HCT116 (cell line): ENCODE measurements at regions not wholly inside any gene's neighbourhood (a gene's known extent, or its start where the extent isn't known, plus 50 kb on each side); places are given as distances from the start of the nearest gene placed in this dataset.
A peak's percentile ranks its signal among the peaks of the same experiment; 100 is the strongest.

Experiments
- ATAC-seq: fragments of 200-7000 bp; cut with Tn5 transposase; 2 replicates; pipeline ENCODE4 v1.9.1; 2020; ENCODE audit warnings: mild to moderate bottlenecking, moderate library complexity
- BruUV-seq: library from RNA; stranded (reverse); fragments of 400-500 nt; replicated peaks from 2 replicates; lab custom pipeline; 2021; lab: Mats Ljungman, UMichigan
- CTCF ChIA-PET: fragments of 300-600 bp; sonication (Branson Sonifier 250); formaldehyde crosslinking; loops from one replicate; lab custom pipeline; 2021; ENCODE audit warnings: antibody characterized with exemption; lab: Charles Lee
- POLR2A ChIA-PET: fragments of 300-600, 350-600 bp; sonication (Branson Sonifier 250); formaldehyde crosslinking; loops from one replicate; lab custom pipeline; 2021; ENCODE audit warnings: antibody characterized with exemption; lab: Charles Lee
- RAD21 ChIA-PET, 2 experiments: fragments of 300-600 bp; sonication (Branson Sonifier 250); formaldehyde crosslinking; loops; one replicate each; lab custom pipeline; 2023; ENCODE audit warnings: low total read pairs in 2 of 2; ENCODE audit not compliant: uncharacterized antibody in 2 of 2, unreplicated experiment in 2 of 2, low non-redundant PET in 1 of 2; lab: Charles Lee
- DNase-seq: peaks from one replicate; pipeline ENCODE4 v3.0.0-alpha.2; 2010; ENCODE audit warnings: low read depth, low spot score
- H2AFZ ChIP-seq: fragments of 200-600 bp; shearing (Covaris generic), sonication (generic); 2 replicates; pipeline ENCODE4 v1.6.1; 2017; ENCODE audit warnings: low read depth, mixed run types, mixed read lengths, antibody characterized with exemption, low read length; ENCODE audit not compliant: poor library complexity, severe bottlenecking
- H3K27ac ChIP-seq: 2 replicates; pipeline ENCODE4 v1.5.1; 2012; ENCODE audit warnings: low read depth, low read length
- H3K27me3 ChIP-seq: fragments of 200-600 bp; sonication (generic); 2 replicates; pipeline ENCODE4 v1.6.1; 2016; ENCODE audit warnings: mixed run types, low read length, mixed read lengths; ENCODE audit not compliant: insufficient read depth
- H3K36me3 ChIP-seq, 2 experiments: fragments of 200-500 bp in 1 of 2; fragments of 200-600 bp in 1 of 2; sonication (Bioruptor generic) in 1 of 2; sonication (generic) in 1 of 2; 2 replicates each; pipeline versions ENCODE4 v1.5.1 to v1.6.1; 2014 to 2016; ENCODE audit warnings: low read length in 2 of 2, inconsistent platforms in 1 of 2, mixed read lengths in 1 of 2, mixed run types in 1 of 2; ENCODE audit not compliant: insufficient read depth in 2 of 2, control insufficient read depth in 1 of 2
- H3K4me1 ChIP-seq, 2 experiments: fragments of 200-600 bp in 1 of 2; sonication (generic) in 1 of 2; 2 replicates each; pipeline versions ENCODE4 v1.5.1 to v1.6.1; 2012 to 2017; ENCODE audit warnings: low read length in 2 of 2, inconsistent platforms in 1 of 2, mild to moderate bottlenecking in 1 of 2, mixed read lengths in 1 of 2, mixed run types in 1 of 2, moderate library complexity in 1 of 2; ENCODE audit not compliant: insufficient read depth in 2 of 2, control insufficient read depth in 1 of 2
- H3K4me2 ChIP-seq: fragments of 200-600 bp; sonication (generic); 2 replicates; pipeline ENCODE4 v1.6.1; 2017; ENCODE audit warnings: mixed run types, low read length, mixed read lengths
- H3K4me3 ChIP-seq, 2 experiments: fragments of 200-600 bp in 1 of 2; sonication (generic) in 1 of 2; replicated peaks in 1 of 2; 2 replicates each; pipeline ENCODE4 v1.5.1; 2011 to 2016; ENCODE audit warnings: low read length in 2 of 2, control low read depth in 1 of 2, low read depth in 1 of 2, mild to moderate bottlenecking in 1 of 2, mixed read lengths in 1 of 2, mixed run types in 1 of 2
- H3K79me2 ChIP-seq: fragments of 200-600 bp; sonication (generic); 2 replicates; pipeline ENCODE4 v1.6.1; 2017; ENCODE audit warnings: mild to moderate bottlenecking, mixed run types, low read length, moderate library complexity, mixed read lengths; ENCODE audit not compliant: insufficient read depth
- H3K9ac ChIP-seq: fragments of 200-600 bp; sonication (generic); 2 replicates; pipeline ENCODE4 v1.6.1; 2016; ENCODE audit warnings: low read length, mixed read lengths
- H3K9me2 ChIP-seq: fragments of 200-600 bp; sonication (generic), shearing (Covaris generic); 2 replicates; pipeline ENCODE4 v1.6.1; 2017; ENCODE audit warnings: mixed run types, mild to moderate bottlenecking, moderate library complexity; ENCODE audit not compliant: insufficient read depth
- H3K9me3 ChIP-seq, 2 experiments: fragments of 200-500 bp in 1 of 2; fragments of 200-600 bp in 1 of 2; sonication (Bioruptor generic) in 1 of 2; sonication (generic) in 1 of 2; 2 replicates each; pipeline ENCODE4 v1.6.1; 2014 to 2017; ENCODE audit warnings: low read length in 2 of 2, mixed read lengths in 2 of 2, inconsistent platforms in 1 of 2, low read depth in 1 of 2, mild to moderate bottlenecking in 1 of 2, mixed run types in 1 of 2, moderate library complexity in 1 of 2; ENCODE audit not compliant: control insufficient read depth in 1 of 2, insufficient read depth in 1 of 2
- H4K20me1 ChIP-seq: fragments of 200-600 bp; sonication (generic), shearing (Covaris generic); 2 replicates; pipeline ENCODE4 v1.6.1; 2017; ENCODE audit warnings: mixed run types, mild to moderate bottlenecking, moderate library complexity; ENCODE audit not compliant: insufficient read depth
- EGR1 ChIP-seq: IDR thresholded peaks from 2 replicates; pipeline ENCODE4 v1.6.1; 2012; ENCODE audit warnings: low read depth
- EZH2phosphoT487 ChIP-seq: fragments of 200-600 bp; IDR thresholded peaks from 2 replicates; pipeline ENCODE4 v1.6.1; 2018; ENCODE audit warnings: antibody characterized with exemption, borderline replicate concordance
- FOSL1 ChIP-seq: IDR thresholded peaks from 2 replicates; pipeline ENCODE4 v1.6.1; 2012; ENCODE audit warnings: low read depth
- MAX ChIP-seq: IDR thresholded peaks from 2 replicates; pipeline ENCODE4 v1.6.1; 2012
- POLR2A ChIP-seq: IDR thresholded peaks from 2 replicates; pipeline ENCODE4 v1.7.0; 2011; ENCODE audit warnings: borderline replicate concordance; ENCODE audit not compliant: insufficient read depth, insufficient read length; ENCODE audit errors: extremely low read depth
- POLR2AphosphoS5 ChIP-seq: IDR thresholded peaks from 2 replicates; pipeline ENCODE4 v1.6.1; 2011; ENCODE audit warnings: mild to moderate bottlenecking, low read depth, low read length, moderate library complexity
- YY1 ChIP-seq: IDR thresholded peaks from 2 replicates; pipeline ENCODE4 v1.6.1; 2011; ENCODE audit warnings: low read length, low read depth, moderate library complexity, mild to moderate bottlenecking; ENCODE audit not compliant: insufficient replicate concordance; ENCODE audit errors: extremely low read depth
- ZBTB33 ChIP-seq: IDR thresholded peaks from 2 replicates; pipeline ENCODE4 v1.6.1; 2011; ENCODE audit warnings: mild to moderate bottlenecking, low read length, moderate library complexity; ENCODE audit not compliant: insufficient replicate concordance; ENCODE audit errors: extremely low read depth
- ZFX ChIP-seq: fragments of 450-650 bp; IDR thresholded peaks from 2 replicates; pipeline ENCODE4 v1.6.1; 2017
- intact Hi-C: fragments of 100-400 bp; cut with micrococcal nuclease; formaldehyde crosslinking; loops from 2 replicates; pipeline ENCODE4 v1.10.0; 2022
- TF ChIP-seq, protein P1 (sequence below): IDR thresholded peaks from 2 replicates; pipeline ENCODE4 v1.6.1; 2012

DNA sequence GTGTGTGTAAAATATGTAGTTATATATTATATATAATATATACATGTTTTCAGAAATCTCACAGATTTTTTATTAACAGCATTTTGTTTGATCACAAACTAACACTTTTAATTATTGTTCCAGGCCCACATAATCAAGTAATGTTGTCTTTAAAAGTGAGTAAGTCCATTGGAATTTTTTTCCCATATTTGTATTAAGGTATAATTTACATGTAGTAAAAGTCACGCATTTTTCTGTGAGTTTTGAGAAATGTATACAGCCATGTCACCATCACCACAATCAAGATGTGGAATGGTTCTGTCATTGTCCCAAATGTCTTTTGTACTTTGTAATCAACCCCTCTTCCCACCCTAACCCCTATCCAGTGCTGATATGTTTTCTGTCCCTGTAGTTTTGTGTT, 120.0 kb upstream of the RFC3 start:
- H3K36me3 ChIP-seq, result no peaks in the 10 kb centered on the region
- no peaks in the 10 kb centered on the region for H3K79me2 ChIP-seq
- no peak overlapping the region for H3K4me3 ChIP-seq
- H3K4me2 ChIP-seq, result peak overlapping the region; percentile 56
- ChIA-PET CTCF (no interaction called here), RAD21 (no interaction called here), POLR2A (no interaction called here)
- no TSS peak for BruUV-seq
- no peaks in the 10 kb centered on the region for H3K27me3 ChIP-seq
- TF ChIP-seq FOSL1 (no peak), EGR1 (no peak), ZFX (no peak), EZH2phosphoT487 (no peak), POLR2AphosphoS5 (no peak), MAX (no peak), ZBTB33 (no peak), POLR2A (no peak), YY1 (no peak)
- TF ChIP-seq, protein P1, sequence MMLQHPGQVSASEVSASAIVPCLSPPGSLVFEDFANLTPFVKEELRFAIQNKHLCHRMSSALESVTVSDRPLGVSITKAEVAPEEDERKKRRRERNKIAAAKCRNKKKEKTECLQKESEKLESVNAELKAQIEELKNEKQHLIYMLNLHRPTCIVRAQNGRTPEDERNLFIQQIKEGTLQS, result no peak
- intact Hi-C loops, result no loop called here
- peaks cover 22 to 29% of the 10 kb centered on the region in 2 experiments for H3K4me1 ChIP-seq
- H3K9ac ChIP-seq, result no peak overlapping the region
- H3K9me3 ChIP-seq, result no peaks in the 10 kb centered on the region
- ATAC-seq (no peak), DNase-seq (no peak)
- H4K20me1 ChIP-seq, result no peaks in the 10 kb centered on the region
- H3K9me2 ChIP-seq, result no peaks in the 10 kb centered on the region
- H3K27ac ChIP-seq, result peak overlapping the region; percentile 73
- peak overlapping the region; percentile 59 for H2AFZ ChIP-seq
